Right lobe of liver (tissue), 4 donors: ENCODE measurements at regions not wholly inside any gene's neighbourhood (a gene's known extent, or its start where the extent isn't known, plus 50 kb on each side); places are given as distances from the start of the nearest gene placed in this dataset.
"Not testable (repeated sequence)": the region's sequence is repeated elsewhere in the genome, so short reads cannot be mapped to it uniquely, and the experiment has no call there.

ENCODE experiments used
- CTCF ChIP-seq, 4 donors: fragments of 200-600 bp in 3 of 4; fragments of 450-650 bp in 1 of 4; IDR thresholded peaks; one replicate each; pipeline versions ENCODE4 v1.5.1 to v1.8.0; 2016 to 2022; ENCODE audit warnings: antibody characterized with exemption in 4 of 4, mild to moderate bottlenecking in 2 of 4
- POLR2A ChIP-seq: fragments of 450-650 bp; IDR thresholded peaks from one replicate; pipeline ENCODE4 v1.6.1; 2017; ENCODE audit warnings: antibody characterized with exemption, mild to moderate bottlenecking
- donor health status: DM: no; HTN: no; CAD: no.
- donor health status: DM: no; HTN: no; CAD: no.
- donor health status: DM: no; HTN: yes; CAD: no.

- TF ChIP-seq POLR2A; CTCF (IDR thresholded peaks at IDR 0.05): not testable (repeated sequence)
Measured at GRCh38 chr2:131812605-131813004, 284.9 kb downstream of the CCDC74A start.
